ES-I3 (cell line): ENCODE measurements at regions not wholly inside any gene's neighbourhood (a gene's known extent, or its start where the extent isn't known, plus 50 kb on each side); places are given as distances from the start of the nearest gene placed in this dataset.
"Not testable (repeated sequence)": the region's sequence is repeated elsewhere in the genome, so short reads cannot be mapped to it uniquely, and the experiment has no call there.

ENCODE experiments used
- H3K36me3 ChIP-seq: 2 replicates; pipeline ENCODE4 v1.6.1; 2013; ENCODE audit warnings: mild to moderate bottlenecking, low read length, control low read depth, moderate library complexity; ENCODE audit not compliant: insufficient read depth
- H3K4me1 ChIP-seq: 2 replicates; pipeline ENCODE4 v1.6.1; 2013; ENCODE audit warnings: mild to moderate bottlenecking, control low read depth, low read length; ENCODE audit not compliant: insufficient read depth
- H3K9ac ChIP-seq: 2 replicates; pipeline ENCODE4 v1.6.1; 2013; ENCODE audit warnings: low read depth, mild to moderate bottlenecking, low read length, moderate library complexity
- H3K9me3 ChIP-seq: 2 replicates; pipeline ENCODE4 v1.6.1; 2013; ENCODE audit warnings: mild to moderate bottlenecking, low read length, moderate library complexity; ENCODE audit not compliant: control insufficient read depth, insufficient read depth

DNA sequence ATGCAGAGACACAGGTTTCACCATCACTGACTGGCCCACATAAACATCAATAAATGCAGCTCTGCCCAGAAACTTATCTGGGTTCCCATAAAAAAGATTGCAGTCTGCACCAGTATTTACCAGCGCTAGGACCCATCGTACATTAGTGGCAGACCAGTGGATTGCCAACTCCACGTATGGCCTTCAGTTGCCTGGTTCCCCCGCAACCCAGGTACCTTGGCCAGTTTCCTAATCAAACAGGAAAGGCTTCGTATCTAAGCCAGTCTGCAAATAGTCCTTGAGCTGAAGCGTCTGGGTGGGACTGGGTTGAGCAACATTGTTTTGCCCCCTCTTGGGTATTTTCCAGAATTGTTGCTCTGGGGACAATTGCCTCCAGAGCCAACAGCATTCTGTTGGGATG, 1639.3 kb downstream of the MRPL39 start:
- H3K9me3 ChIP-seq: no peaks in the 10 kb centered on the region
- no peaks in the 10 kb centered on the region for H3K4me1 ChIP-seq
- H3K36me3 ChIP-seq: no peaks in the 10 kb centered on the region
- H3K9ac ChIP-seq: no peak overlapping the region

DNA sequence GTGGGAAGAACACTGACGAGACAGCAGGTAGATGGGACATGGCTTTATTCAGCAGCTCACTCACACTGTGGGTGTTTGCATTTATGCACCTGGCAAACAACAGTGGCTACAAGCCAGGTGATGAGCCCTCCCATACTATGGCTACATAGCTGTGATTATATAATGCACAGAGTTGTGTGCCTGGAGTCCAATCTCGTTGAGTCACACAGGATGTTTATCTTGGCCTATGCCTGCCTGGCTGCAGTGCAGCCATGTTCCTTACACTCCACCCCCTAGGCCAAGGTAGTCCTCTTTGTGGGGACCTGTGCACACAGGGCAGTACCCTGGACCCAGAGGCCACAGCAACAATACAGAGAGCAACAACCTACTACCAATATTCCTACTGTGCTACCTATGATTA, 1643.8 kb downstream of the MRPL39 start:
- no peaks in the 10 kb centered on the region for H3K36me3 ChIP-seq
- no peaks in the 10 kb centered on the region for H3K4me1 ChIP-seq
- no peak overlapping the region for H3K9ac ChIP-seq
- H3K9me3 ChIP-seq: no peaks in the 10 kb centered on the region

GRCh38 chr21:23960769-23961168, 1646.5 kb downstream of the MRPL39 start:
- Histone ChIP-seq H3K36me3 (no peaks in the 10 kb centered on the region), H3K9ac (no peak overlapping the region), H3K9me3 (no peaks in the 10 kb centered on the region), H3K4me1 (no peaks in the 10 kb centered on the region)

GRCh38 chr21:23955135-23955843, 1652.0 kb downstream of the MRPL39 start:
- Histone ChIP-seq H3K36me3 (no peaks in the 10 kb centered on the region), H3K9me3 (no peaks in the 10 kb centered on the region), H3K4me1 (no peaks in the 10 kb centered on the region), H3K9ac (no peak overlapping the region)

- Histone ChIP-seq H3K36me3 (no peaks in the 10 kb centered on the region), H3K9ac (no peak overlapping the region), H3K4me1 (no peaks in the 10 kb centered on the region), H3K9me3 (no peaks in the 10 kb centered on the region; the same call in 1 of the 2 replicates)
Observed at GRCh38 chr21:23952269-23952668, 1655.0 kb downstream of the MRPL39 start.

DNA sequence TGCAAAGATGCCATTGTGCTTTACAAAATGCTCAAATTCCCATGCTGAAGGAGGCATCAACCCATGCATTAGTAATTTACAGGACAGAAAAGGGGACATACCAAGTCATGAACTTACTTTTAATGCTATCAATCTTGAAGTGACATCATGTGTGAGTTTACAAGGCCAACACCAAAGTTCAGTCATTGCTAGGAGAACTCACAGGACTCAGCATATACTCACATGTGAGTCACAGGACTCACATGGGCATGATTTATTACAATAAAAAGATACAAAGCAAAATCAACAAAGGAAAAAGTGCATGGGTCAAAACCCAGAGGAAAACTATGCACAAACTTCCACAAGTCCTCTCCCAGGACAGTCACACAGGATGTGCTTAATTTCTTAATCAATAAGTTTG, 1656.0 kb downstream of the MRPL39 start:
- no peaks in the 10 kb centered on the region; the same call in 1 of the 2 replicates for H3K9me3 ChIP-seq
- no peaks in the 10 kb centered on the region for H3K36me3 ChIP-seq
- H3K4me1 ChIP-seq: no peaks in the 10 kb centered on the region
- H3K9ac ChIP-seq: no peak overlapping the region

GRCh38 chr21:23950344-23950743, 1656.9 kb downstream of the MRPL39 start:
- Histone ChIP-seq H3K36me3 (no peaks in the 10 kb centered on the region), H3K9ac (no peak overlapping the region), H3K9me3 (no peaks in the 10 kb centered on the region; the same call in 1 of the 2 replicates), H3K4me1 (no peaks in the 10 kb centered on the region)

DNA sequence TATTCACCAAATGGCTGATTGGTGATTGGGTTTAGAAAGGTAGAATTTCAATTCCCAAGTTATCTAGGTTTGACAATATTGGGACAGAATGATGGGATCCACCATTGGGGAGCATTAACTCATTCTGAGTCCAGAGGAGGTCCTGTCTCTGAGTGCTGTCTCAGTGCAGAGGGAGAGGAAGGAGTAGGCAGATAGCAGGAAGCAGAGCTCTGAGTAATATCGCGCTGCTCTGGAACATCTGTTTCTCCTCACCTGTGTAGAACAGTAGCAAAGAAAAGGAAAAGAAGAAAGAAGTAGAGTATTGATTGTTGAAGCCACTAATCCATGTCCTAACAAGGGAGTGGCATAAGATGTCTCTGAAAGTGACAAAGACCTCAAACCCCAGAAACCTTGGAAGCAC, 1657.8 kb downstream of the MRPL39 start:
- H3K9ac ChIP-seq: no peak overlapping the region
- no peaks in the 10 kb centered on the region for H3K36me3 ChIP-seq
- peaks cover 3% of the 10 kb centered on the region; the same call in 1 of the 2 replicates for H3K9me3 ChIP-seq
- no peaks in the 10 kb centered on the region for H3K4me1 ChIP-seq

DNA sequence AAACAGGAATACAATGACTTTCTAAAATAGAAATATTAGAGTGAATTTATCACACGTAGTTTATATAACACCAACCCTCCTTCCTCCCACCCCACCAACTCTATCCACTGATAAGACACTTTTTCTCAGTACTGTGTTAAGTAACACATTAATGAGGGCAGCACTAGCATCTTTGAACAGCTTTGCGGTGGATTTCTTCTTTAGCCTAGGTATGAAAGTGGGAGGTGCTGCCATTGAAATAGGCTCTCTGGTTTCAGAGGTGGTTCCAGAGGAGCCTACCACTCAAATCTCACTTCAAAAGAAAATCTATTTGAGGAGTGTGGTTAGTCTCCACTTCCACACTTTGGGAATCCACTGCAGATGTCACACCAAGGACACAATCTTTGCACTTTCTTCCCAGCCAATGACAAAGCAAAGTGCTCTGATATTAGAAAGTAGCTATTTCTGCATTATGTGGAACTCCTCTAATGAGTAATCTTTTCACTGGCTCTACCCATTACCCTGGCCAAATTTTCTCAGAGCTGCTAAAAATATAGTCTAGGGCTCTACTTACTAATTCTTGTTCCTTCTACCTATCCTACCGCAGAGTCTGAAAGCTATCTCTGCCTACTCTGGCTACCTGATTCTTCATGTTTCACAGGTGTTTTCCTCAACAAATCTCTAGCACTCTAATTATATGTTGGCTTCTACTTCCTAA, 1667.8 kb downstream of the MRPL39 start:
- Histone ChIP-seq H3K9me3 (no peaks in the 10 kb centered on the region), H3K36me3 (no peaks in the 10 kb centered on the region), H3K9ac (no peak overlapping the region), H3K4me1 (no peaks in the 10 kb centered on the region)

DNA sequence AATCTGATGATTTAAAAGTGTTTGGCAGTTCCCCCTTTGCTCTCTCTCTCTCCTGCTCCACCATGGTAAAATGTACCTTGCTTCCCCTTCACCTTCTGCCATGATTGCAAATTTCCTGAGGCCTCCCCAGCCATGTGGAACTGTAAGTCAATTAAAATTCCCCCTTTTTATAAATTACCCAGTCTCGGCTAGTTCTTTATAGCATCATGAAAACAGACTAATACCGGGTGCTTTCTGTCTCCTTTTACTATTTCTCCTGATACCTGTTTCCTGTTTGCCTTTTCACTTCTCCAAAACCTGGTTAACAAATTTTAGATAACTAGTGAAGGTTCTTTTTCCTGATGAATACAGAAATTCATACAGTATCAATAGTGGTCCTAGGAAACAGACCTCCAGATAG, 1670.3 kb downstream of the MRPL39 start:
- H3K4me1 ChIP-seq: no peaks in the 10 kb centered on the region
- no peaks in the 10 kb centered on the region for H3K9me3 ChIP-seq
- no peaks in the 10 kb centered on the region for H3K36me3 ChIP-seq
- H3K9ac ChIP-seq: no peak overlapping the region

- Histone ChIP-seq H3K9ac (no peak overlapping the region), H3K9me3 (no peaks in the 10 kb centered on the region), H3K4me1 (no peaks in the 10 kb centered on the region), H3K36me3 (no peaks in the 10 kb centered on the region)
Observed at GRCh38 chr21:23936224-23936623, 1671.1 kb downstream of the MRPL39 start.

DNA sequence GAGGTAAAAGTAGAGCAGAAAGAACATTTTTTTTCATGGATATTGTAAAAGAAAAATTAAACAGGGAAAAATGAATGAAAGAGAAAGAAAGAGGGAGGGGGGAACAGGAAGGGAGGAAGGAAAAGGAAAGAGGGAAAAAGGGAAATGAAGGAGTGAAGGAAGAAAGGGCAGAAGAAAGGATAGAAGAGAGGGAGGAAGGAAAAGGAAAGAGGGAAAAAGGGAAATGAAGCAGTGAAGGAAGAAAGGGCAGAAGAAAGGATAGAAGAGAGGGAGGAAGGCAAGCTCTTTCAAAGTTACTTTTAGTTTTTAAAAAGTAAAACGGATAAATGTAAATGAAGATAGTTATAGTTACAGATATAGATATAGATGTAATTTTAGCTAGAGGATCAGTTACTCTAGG, 1676.7 kb downstream of the MRPL39 start:
- Histone ChIP-seq H3K9ac (no peak overlapping the region), H3K9me3 (no peaks in the 10 kb centered on the region), H3K4me1 (no peaks in the 10 kb centered on the region), H3K36me3 (no peaks in the 10 kb centered on the region)

DNA sequence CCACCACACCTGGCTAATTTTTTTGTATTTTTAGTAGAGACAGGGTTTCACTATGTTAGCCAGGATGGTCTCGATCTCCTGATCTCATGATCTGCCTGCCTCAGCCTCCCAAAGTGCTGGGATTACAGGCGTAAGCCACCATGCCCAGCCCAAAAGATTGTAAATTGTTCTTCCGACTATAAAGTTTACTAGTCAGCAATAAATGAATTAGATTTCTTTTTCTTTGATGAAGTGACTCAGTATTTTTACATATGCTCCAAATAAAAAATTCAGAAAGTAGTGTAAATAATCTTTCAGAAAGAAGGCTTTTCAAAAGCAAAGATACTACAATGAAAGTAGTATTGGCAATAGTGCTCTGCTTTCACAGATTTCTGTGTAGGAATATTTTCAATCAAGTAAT, 1680.9 kb downstream of the MRPL39 start:
- not testable (repeated sequence) for H3K4me1 ChIP-seq, H3K9me3 ChIP-seq, H3K9ac ChIP-seq, H3K36me3 ChIP-seq

DNA sequence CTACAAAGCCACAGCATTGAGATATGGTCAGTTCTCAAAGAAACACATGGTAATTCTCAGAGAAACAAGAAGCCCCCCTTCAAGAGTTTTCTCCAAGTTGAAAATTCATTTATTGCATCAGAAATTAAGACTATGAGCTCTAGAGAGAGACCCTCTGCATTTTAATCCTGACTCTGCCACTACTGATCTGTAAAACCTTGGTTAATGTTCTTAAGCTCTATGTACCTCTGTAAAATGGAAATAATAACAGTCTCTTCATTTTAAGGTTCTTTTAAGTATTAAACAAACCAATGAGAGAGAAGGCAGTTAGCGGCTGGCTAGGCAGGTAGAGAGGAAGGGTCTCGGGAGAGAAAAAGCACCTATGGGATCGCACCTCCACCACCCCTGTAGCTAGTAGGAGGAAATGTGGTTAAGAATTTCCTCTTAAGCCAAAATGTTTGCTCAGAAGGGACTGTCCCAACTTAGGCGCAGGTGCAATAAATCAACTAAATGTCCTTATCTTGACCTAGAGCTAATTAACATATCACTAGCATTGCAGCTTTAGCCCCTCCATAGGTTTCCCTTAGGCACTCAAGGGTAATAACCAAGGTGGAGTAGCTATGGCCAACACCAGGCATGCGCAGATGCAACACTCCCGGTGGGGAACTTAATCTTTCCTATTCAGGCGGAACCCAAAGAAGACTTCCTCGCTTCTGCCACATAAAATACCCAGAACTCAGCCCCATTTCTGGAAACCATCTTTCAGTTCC, 1685.4 kb downstream of the MRPL39 start:
- no peak overlapping the region for H3K9ac ChIP-seq
- H3K36me3 ChIP-seq: no peaks in the 10 kb centered on the region

DNA sequence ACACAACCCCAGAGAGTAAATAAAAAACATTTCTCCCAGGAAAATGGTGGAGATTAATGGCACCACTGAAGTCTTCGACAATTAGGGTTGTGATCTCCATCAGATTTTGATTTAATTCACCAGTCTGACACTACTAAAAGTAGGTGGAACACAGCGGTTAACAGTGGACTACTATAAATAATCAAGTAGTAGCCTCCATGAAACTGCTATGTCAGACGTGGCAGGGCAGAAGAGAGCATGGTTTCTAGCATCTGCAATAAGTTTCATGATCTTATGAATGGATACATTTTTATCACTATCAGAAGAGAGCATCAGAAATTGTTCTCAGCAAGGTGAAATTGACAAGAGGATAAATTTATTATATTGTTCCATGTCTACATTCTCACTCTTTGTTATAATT, 1706.6 kb downstream of the MRPL39 start:
- Histone ChIP-seq H3K9me3 (0 out of 2 replicates have a peak, but pooled peaks cover 3% of the 10 kb centered on the region), H3K9ac (no peak overlapping the region), H3K36me3 (no peaks in the 10 kb centered on the region), H3K4me1 (no peaks in the 10 kb centered on the region)

More for the DNA sequence above, 1685.4 kb downstream of the MRPL39 start:
- no peaks in the 10 kb centered on the region for H3K9me3 ChIP-seq
- no peaks in the 10 kb centered on the region for H3K4me1 ChIP-seq
